HPDE6-E6E7 (cell line): ENCODE measurements at regions not wholly inside any gene's neighbourhood (a gene's known extent, or its start where the extent isn't known, plus 50 kb on each side); places are given as distances from the start of the nearest gene placed in this dataset.

ENCODE experiments used
- DNase-seq: peaks from one replicate; pipeline ENCODE4 v3.0.0; 2011; ENCODE audit warnings: missing footprints; ENCODE audit errors: extremely low spot score

- DNase-seq = no peak
Observed at GRCh38 chr13:34464011-34464410, 478.1 kb upstream of the NBEA start.

DNA sequence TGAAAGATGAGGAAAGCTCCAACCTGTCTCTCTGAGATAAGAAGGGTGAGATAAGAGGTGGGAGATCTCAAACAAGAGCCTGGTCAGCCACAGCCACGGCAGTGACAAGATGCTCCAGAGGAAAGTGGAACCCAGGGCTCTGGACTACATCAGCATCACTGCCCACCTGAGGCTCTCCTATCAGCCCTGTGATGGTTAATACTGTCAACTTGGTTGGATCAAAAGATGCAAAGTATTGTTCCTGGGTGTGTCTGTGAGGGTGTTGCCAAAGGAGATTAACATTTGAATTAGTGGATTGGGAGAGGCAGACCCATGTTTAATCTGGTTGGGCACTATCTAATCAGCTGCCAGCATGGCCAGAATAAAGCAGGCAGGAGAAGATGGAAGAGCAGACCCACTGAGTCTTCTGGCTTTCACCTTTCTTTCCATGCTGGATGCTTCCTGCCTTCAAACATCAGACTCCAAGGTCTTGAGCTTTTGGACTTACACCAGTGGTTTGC lies 476.6 kb upstream of the NBEA start:
- no peak for DNase-seq

DNA sequence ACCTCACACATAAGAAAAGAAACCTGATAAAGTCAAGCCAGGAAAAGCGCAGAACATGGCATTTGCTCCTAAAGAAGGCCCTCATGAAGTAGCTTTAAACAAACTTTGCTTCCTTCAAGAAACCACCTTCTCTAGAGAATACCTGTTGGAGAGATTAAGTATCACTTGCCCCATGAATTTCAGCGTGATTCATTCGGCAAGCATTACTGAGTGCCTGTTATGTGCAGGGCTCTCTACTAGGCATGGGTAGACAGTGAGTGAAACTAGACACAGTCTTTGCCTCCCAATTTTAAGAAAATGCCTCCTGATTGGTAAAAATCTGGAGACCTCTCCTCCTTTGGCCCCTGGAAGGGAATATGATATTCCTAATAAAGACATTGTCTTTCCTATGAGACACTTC lies 475.8 kb upstream of the NBEA start:
- no peak for DNase-seq

DNA sequence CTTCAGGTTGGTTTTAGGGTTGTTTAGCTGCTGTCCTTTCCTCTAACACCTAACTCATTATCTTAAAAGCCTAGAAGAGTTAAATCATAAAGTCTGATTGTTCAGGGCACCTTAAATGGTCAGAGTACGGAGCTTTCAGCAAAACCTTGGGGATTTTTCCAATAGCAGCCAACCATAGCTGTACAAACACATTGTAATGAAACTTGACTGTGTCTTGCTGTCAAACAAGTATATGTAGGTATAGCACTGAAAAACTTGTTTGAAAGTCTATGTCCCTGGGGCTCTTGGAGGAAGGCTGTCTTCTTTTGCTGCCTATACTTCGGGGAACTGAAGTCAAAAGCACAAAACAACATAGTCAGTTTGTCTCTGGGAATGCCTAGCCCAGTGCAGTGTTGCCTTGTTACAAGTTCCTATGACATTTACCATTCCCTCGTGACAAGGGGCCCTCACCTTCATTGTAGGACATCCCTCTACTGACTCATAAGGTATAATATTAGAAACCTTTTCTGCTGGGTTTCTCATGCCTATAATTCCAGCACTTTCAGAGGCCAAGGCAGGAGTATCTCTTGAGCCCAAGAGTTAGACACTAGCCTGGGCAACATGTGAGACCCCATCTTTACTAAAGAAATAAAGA lies 474.5 kb upstream of the NBEA start:
- DNase-seq = no peak

- peak; percentile 14 for DNase-seq
Observed at GRCh38 chr13:34469196-34469986, 472.7 kb upstream of the NBEA start.

DNA sequence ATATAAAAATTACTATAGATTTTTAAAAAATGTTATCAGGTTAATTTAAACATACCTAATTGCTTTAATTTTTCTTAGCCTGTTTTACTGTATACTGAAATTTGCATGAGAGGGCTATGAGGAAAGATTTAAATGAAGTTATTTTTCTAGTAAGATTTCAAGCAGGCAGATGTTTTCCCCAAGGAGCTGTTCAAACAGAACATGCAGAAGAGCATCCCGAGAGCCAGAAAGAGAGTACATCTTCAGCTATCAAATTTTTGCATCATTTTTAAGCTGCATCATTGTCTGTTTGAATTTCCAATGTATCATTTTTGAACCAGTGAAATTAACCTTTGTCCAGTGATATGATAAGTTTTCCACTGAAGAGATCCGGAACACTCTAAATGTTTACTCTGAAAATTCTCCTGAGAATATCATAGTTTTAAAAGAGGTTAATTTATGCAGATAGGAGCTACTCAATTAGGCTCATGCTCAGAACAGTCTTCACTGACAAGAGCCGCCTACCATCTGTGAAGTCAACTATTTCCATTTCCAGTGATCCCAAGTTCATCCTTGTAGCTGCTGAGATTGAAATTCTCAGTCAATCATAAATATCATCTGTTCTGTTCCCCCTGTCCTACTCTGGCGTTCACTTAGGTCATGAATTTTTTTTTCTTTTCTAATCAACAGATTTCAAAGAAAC lies 467.7 kb upstream of the NBEA start:
- no peak for DNase-seq

DNA sequence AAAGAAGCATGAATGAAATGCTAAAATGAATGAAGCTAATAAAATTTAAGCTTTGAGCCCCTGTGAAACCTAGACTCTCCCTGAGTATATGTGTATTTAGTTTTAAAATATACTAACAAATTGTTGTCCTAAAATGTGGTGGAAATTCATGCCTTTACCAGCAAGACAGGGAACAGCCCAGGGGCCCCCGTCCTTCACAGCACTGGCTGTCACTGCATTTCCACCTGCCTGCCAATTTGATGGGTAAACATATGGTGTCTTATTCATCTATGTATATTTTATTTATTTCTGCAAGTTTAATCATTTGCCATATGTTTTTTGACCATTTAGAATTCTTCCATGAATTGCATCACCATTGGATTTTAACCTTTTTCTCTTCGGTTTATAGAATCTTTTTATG lies 463.7 kb upstream of the NBEA start:
- no peak for DNase-seq

GRCh38 chr13:34502011-34502410 lies 440.1 kb upstream of the NBEA start:
- no peak for DNase-seq

- no peak for DNase-seq
Observed at GRCh38 chr13:34502621-34503020, 439.4 kb upstream of the NBEA start.

DNA sequence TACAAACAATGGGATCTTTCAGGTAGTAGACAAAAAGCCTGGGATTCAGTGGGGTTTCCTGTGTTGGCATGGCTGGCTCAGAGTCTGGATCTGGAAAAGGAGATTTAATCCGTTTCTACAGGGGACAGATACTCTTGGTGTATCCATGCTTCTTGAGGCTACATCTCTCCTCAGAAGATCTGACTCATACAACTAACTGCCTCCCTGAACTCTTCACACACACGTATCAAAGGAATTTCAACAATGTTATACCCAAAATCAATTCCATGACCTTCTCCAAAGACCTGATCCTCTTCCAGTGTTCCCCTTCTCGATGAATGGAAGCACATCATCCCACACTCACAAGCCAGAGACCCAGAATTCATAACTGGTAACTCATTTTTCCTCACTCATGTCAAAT lies 435.3 kb upstream of the NBEA start:
- DNase-seq = no peak

DNA sequence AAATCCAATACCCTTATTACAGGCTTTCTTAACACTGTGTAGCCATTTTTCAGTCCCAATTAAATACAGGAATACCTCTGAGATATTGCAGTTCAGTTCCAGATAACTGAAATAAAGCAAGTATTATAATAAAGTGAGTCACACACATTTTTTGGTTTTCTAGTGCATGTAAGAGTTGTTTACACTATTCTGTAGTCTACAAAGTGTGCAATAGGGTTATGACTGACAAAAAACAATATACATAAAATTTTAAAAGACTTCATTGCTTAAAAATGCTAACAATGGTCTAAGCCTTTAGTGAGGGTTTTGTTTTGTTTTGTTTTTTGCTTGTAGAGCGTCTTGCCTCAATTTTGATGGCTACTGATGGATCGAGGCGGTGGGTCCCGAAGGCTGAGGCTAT lies 434.4 kb upstream of the NBEA start:
- no peak for DNase-seq

- no peak for DNase-seq
Observed at GRCh38 chr13:34512817-34513216, 429.3 kb upstream of the NBEA start.

DNA sequence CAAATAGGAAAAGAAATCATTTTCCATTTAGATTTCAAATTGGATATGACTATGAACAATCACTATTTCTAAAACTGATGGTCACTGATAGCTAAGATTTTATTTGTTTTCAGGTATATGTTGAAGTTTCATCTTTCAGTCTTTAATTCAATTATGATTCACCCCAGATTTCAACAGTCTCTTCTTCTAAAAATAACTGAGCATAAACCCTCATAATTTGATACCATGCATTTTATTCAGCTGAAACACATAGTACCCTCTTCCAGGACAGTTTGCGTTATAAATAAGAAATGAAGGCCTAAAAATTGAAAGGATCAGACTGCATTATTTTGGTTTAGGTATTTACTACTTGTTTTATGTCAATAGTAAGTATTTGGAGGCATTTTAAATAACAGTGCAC lies 428.5 kb upstream of the NBEA start:
- DNase-seq = no peak

- no peak for DNase-seq
Observed at GRCh38 chr13:34515201-34515600, 426.9 kb upstream of the NBEA start.

- DNase-seq = no peak
Observed at GRCh38 chr13:34521171-34521570, 420.9 kb upstream of the NBEA start.

DNA sequence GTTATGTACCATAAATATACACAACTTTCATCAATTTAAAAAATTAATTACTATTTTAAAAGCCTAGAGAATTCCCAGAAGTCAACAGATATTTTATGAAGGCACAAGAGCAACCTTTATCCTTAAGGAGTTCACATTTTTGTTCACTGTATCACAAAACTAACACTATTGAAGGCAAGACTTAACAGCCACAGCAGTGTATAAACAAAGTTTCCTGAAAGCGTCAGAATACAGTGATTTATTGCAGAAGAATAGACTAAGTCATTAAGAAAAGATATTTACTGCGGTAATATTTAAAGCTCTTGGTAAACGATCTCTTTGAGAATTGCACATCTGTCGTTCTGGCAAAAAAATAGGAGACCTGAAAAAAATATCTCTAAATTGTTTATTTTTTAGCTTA lies 419.3 kb upstream of the NBEA start:
- DNase-seq = no peak

DNA sequence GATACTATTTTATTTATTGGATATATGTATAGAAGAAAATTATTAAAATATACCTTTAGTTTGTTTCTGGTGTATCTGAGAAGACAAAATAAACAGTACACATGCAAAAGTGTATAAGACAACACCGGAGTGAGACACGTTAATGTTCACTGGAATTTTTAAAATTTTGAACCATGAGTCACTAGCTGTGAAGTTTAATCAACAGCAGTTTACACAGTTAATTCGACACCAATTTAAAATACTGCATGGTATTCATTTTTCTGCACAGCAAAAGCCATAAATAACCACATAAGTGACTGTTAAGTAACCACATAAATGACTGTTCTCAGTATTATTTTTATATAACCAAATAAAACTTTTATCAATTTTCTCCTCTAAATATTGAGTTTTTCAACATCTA lies 418.7 kb upstream of the NBEA start:
- no peak for DNase-seq

- no peak for DNase-seq
Observed at GRCh38 chr13:34533941-34534340, 408.1 kb upstream of the NBEA start.

- DNase-seq = no peak
Observed at GRCh38 chr13:34542321-34542720, 399.7 kb upstream of the NBEA start.

DNA sequence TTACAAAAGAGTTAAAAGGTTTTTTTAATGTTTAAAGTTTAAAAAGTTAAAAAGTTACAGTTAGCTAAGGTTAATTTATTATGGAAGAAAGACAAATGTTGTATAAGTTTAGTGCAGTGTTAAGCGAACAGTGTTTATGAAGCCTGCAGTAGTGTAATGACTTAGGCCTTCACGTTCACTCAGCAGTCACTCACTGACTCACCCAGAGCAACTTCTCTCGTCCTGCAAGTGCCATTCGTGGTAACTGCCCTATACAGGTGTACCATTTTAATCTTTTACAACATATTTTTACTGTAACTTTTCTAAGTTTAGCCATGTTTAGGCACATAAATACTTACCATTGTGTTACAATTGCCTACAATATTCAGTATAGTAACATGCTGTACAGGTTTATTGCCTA lies 398.2 kb upstream of the NBEA start:
- no peak for DNase-seq

- no peak for DNase-seq
Observed at GRCh38 chr13:34545461-34545860, 396.6 kb upstream of the NBEA start.

GRCh38 chr13:34546344-34547250 lies 395.5 kb upstream of the NBEA start:
- no peak for DNase-seq
